Stomach smooth muscle (tissue), 2 donors: ENCODE measurements at regions not wholly inside any gene's neighbourhood (a gene's known extent, or its start where the extent isn't known, plus 50 kb on each side); places are given as distances from the start of the nearest gene placed in this dataset.

Source experiments
- H3K27ac ChIP-seq: one replicate; pipeline ENCODE4 v1.7.0; 2013; ENCODE audit warnings: mild to moderate bottlenecking, low read length, inconsistent platforms
- H3K27me3 ChIP-seq, 2 donors: one replicate each; pipeline ENCODE4 v1.7.0; 2013; ENCODE audit warnings: low read length in 2 of 2; ENCODE audit not compliant: insufficient read depth in 2 of 2, control insufficient read depth in 1 of 2
- H3K36me3 ChIP-seq, 2 donors: one replicate each; pipeline ENCODE4 v1.7.0; 2013; ENCODE audit warnings: low read length in 2 of 2; ENCODE audit not compliant: control insufficient read depth in 2 of 2, insufficient read depth in 2 of 2
- H3K4me1 ChIP-seq: one replicate; pipeline ENCODE4 v1.7.0; 2013; ENCODE audit warnings: low read length; ENCODE audit not compliant: control insufficient read depth, insufficient read depth
- H3K4me3 ChIP-seq, 2 donors: one replicate each; pipeline ENCODE4 v1.7.0; 2013; ENCODE audit warnings: low read length in 2 of 2
- H3K9ac ChIP-seq, 2 donors: one replicate each; pipeline ENCODE4 v1.7.0; 2013; ENCODE audit warnings: low read length in 2 of 2, mild to moderate bottlenecking in 1 of 2
- H3K9me3 ChIP-seq, 2 donors: one replicate each; pipeline ENCODE4 v1.7.0; 2013; ENCODE audit warnings: low read length in 2 of 2; ENCODE audit not compliant: control insufficient read depth in 2 of 2
- donor health status: healthy.
- donor health status: Pancreatic carcinoma.

- H3K4me3 ChIP-seq = no peak overlapping the region
- no peaks in the 10 kb centered on the region for H3K36me3 ChIP-seq
- no peak overlapping the region for H3K9ac ChIP-seq
- H3K4me1 ChIP-seq = no peaks in the 10 kb centered on the region
- H3K9me3 ChIP-seq = no peaks in the 10 kb centered on the region
- no peaks in the 10 kb centered on the region for H3K27me3 ChIP-seq
- no peak overlapping the region for H3K27ac ChIP-seq
Measured at GRCh38 chr14:87437158-87437557, 555.8 kb downstream of the GALC start.

- Histone ChIP-seq H3K27me3 (no peaks in the 10 kb centered on the region), H3K36me3 (no peaks in the 10 kb centered on the region), H3K27ac (no peak overlapping the region), H3K4me3 (no peak overlapping the region), H3K9me3 (peaks cover 3 to 4% of the 10 kb centered on the region in 2 donors), H3K4me1 (no peaks in the 10 kb centered on the region), H3K9ac (no peak overlapping the region)
Measured at GRCh38 chr14:87434680-87435079, 558.3 kb downstream of the GALC start.

DNA sequence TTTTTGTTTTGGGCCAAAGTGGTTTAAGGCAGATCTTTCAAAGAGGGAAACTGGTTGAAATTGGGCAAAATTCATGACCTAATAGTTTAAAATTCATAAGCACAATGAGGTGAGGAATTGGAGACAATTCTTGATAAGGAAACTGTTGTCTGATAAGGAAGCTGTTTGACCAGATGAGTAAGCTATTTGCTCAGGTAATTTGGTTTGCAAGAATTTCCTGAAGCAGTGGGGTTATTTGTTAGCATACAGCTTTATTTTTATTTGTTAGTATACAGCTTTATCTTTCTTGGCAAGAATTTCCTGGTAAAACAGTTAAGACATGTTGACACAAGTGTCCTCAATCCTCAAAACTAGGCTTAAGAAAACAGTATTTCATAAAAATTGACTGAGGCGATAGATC, 559.0 kb downstream of the GALC start:
- no peak overlapping the region for H3K9ac ChIP-seq
- no peaks in the 10 kb centered on the region for H3K36me3 ChIP-seq
- H3K4me1 ChIP-seq = no peaks in the 10 kb centered on the region
- H3K27me3 ChIP-seq = no peaks in the 10 kb centered on the region
- H3K4me3 ChIP-seq = no peak overlapping the region
- H3K27ac ChIP-seq = no peak overlapping the region
- H3K9me3 ChIP-seq = peaks cover 3 to 4% of the 10 kb centered on the region in 2 donors

DNA sequence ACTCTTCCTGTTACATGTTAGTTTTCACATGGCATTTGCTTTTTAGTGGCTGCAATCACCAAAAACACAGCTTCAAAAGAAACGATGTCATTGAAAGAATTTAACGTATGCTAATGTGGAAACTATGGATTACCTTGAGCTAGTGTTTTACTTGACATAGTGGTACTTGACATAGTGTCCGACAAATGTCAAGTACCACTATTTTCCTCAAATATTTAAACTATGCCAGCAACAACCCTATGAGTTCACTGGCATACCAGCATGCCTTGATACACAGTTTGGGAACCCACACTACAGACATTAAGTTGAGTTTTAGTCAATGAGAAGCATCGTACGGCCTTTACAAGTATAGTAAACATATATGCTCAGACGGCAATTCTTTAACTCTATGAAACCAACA, 560.3 kb downstream of the GALC start:
- Histone ChIP-seq H3K4me3 (no peak overlapping the region), H3K9ac (no peak overlapping the region), H3K9me3 (peaks cover 3 to 4% of the 10 kb centered on the region in 2 donors), H3K4me1 (no peaks in the 10 kb centered on the region), H3K27ac (no peak overlapping the region), H3K27me3 (no peaks in the 10 kb centered on the region), H3K36me3 (no peaks in the 10 kb centered on the region)

DNA sequence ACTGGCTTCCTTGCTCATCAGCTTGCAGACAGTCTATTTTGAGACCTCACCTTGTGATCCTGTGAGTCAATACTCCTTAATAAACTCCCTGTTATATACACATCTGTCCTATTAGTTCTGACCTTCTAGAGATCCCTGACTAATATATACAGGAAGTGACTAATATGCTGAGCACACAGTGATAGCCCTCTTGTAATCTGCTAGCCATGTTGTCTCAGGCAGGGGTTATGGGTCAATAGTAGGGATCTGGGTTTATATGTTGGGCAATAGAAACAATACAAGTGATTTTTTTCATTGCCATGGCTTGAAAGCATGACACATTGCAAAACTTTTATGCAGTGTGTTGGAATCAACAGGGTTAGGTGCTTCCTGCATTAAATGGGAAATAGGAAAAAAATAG, 562.2 kb downstream of the GALC start:
- no peaks in the 10 kb centered on the region for H3K36me3 ChIP-seq
- no peaks in the 10 kb centered on the region for H3K4me1 ChIP-seq
- H3K9me3 ChIP-seq = peaks cover 3 to 4% of the 10 kb centered on the region in 2 donors
- no peak overlapping the region for H3K4me3 ChIP-seq
- no peaks in the 10 kb centered on the region for H3K27me3 ChIP-seq
- H3K27ac ChIP-seq = no peak overlapping the region
- no peak overlapping the region for H3K9ac ChIP-seq

DNA sequence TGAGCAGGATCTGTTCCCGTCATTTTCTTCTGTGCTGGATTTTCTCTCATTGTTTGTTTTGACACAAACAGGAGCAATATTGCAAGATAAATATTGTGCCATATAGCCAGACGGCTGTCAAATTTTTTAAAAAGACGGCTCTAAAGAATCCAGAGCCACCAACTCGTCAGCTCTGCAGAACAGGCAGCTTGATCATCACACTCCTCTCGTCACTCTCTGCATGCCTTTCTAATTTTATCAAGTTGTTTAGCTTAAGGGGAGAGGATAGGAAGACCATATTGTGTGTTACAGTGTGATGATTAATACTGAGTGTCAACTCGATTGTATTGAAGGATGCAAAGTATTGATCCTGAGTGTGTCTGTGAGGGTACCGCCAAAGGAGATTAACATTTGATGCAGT, 562.8 kb downstream of the GALC start:
- no peak overlapping the region for H3K4me3 ChIP-seq
- H3K27ac ChIP-seq = no peak overlapping the region
- no peak overlapping the region for H3K9ac ChIP-seq
- H3K27me3 ChIP-seq = no peaks in the 10 kb centered on the region
- no peaks in the 10 kb centered on the region for H3K4me1 ChIP-seq
- H3K9me3 ChIP-seq = peaks cover 3 to 4% of the 10 kb centered on the region in 2 donors
- H3K36me3 ChIP-seq = no peaks in the 10 kb centered on the region

DNA sequence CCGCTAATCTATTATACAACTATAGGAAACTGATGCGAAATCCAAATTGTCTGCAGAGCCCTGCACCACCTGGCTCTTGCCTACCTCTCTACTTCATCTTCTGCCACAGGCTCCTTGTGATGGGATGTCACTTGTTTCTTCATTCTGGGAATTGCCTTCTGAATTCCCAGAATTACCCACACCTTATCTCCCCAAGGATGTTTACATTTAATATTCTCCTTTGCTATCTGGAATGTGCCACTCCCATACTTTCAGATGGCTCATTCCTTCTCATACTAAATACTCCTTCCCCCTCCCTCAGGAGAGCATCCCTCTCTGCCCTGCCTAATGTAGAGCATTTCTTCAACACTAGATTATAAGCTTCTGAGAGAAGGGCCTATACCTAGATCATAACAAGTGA, 573.1 kb downstream of the GALC start:
- Histone ChIP-seq H3K36me3 (no peaks in the 10 kb centered on the region), H3K4me3 (no peak overlapping the region), H3K9me3 (peaks cover 0 to 3% of the 10 kb centered on the region in 2 donors), H3K27me3 (no peaks in the 10 kb centered on the region), H3K9ac (no peak overlapping the region), H3K4me1 (no peaks in the 10 kb centered on the region), H3K27ac (no peak overlapping the region)

- Histone ChIP-seq H3K36me3 (no peaks in the 10 kb centered on the region), H3K4me3 (no peak overlapping the region), H3K9me3 (no peaks in the 10 kb centered on the region), H3K4me1 (no peaks in the 10 kb centered on the region), H3K27me3 (no peaks in the 10 kb centered on the region), H3K27ac (no peak overlapping the region), H3K9ac (no peak overlapping the region)
Measured at GRCh38 chr14:87411370-87411769, 581.6 kb downstream of the GALC start.

- Histone ChIP-seq H3K4me1 (no peaks in the 10 kb centered on the region), H3K27ac (no peak overlapping the region), H3K36me3 (no peaks in the 10 kb centered on the region), H3K27me3 (no peaks in the 10 kb centered on the region), H3K4me3 (no peak overlapping the region), H3K9ac (no peak overlapping the region), H3K9me3 (no peaks in the 10 kb centered on the region)
Measured at GRCh38 chr14:87409393-87409792, 583.6 kb downstream of the GALC start.

- Histone ChIP-seq H3K4me1 (no peaks in the 10 kb centered on the region), H3K36me3 (no peaks in the 10 kb centered on the region), H3K9ac (no peak overlapping the region), H3K9me3 (no peaks in the 10 kb centered on the region), H3K4me3 (no peak overlapping the region), H3K27me3 (no peaks in the 10 kb centered on the region), H3K27ac (no peak overlapping the region)
Measured at GRCh38 chr14:87407344-87407743, 585.6 kb downstream of the GALC start.

DNA sequence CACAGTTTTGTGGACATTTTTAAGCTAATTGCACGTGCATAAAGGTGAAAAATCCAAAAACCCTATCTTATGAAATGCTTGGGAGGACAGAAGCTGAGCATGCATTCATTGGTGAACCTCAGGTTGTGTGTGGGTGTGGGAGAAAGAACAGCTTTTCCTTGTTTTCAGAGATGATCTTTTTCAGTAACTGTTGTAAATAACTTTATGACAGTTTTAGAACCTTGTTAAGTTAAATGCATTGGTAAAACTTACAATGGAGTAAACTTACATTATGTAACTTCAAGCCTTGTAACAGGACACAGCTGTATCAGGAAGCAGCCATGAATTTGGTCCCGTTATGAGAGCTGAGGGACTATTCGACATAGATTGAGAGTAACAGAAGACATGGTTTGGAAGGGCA, 587.4 kb downstream of the GALC start:
- H3K9me3 ChIP-seq = no peaks in the 10 kb centered on the region
- no peaks in the 10 kb centered on the region for H3K27me3 ChIP-seq
- no peak overlapping the region for H3K27ac ChIP-seq
- no peak overlapping the region for H3K9ac ChIP-seq
- no peak overlapping the region for H3K4me3 ChIP-seq
- no peaks in the 10 kb centered on the region for H3K36me3 ChIP-seq
- no peaks in the 10 kb centered on the region for H3K4me1 ChIP-seq

DNA sequence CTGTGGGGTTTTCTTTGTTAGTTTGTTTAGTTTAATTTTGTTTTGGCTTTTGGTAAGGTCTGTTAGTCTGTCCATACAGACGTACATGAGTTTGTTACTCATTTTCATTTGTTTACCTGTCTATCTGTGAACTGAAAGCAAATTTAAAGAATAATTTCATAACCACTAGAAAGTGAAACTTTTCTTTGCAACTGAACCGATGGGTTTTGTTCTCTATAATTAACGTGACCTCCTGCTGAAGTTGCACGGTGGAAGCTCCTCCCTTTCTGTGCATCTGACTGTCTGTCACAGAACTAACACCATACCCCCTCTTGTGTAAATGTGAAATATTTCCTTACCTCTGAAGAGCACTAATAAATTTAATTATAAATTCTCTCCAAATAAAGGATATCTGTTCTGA, 595.5 kb downstream of the GALC start:
- Histone ChIP-seq H3K9me3 (no peaks in the 10 kb centered on the region), H3K36me3 (no peaks in the 10 kb centered on the region), H3K27ac (no peak overlapping the region), H3K4me3 (no peak overlapping the region), H3K27me3 (no peaks in the 10 kb centered on the region), H3K4me1 (no peaks in the 10 kb centered on the region), H3K9ac (no peak overlapping the region)
